HepG2 (cell line): ENCODE measurements at regions not wholly inside any gene's neighbourhood (a gene's known extent, or its start where the extent isn't known, plus 50 kb on each side); places are given as distances from the start of the nearest gene placed in this dataset.

Experiments
- ATAC-seq: fragments of 200-7000 bp; cut with Tn5 transposase; 3 replicates; pipeline ENCODE4 v1.9.1; 2020; ENCODE audit warnings: mild to moderate bottlenecking, moderate library complexity
- BruUV-seq: library from RNA; stranded (reverse); fragments of 400-500 nt; replicated peaks from 2 replicates; lab custom pipeline; 2021; lab: Mats Ljungman, UMichigan
- CTCF ChIA-PET: fragments of 300-600 bp; formaldehyde crosslinking; extraction: SDS; loops from one replicate; lab custom pipeline; 2021; ENCODE audit warnings: low total read pairs, inconsistent platforms, low intra/inter-chr PET ratio; lab: Yijun Ruan, JAX
- POLR2A ChIA-PET: fragments of 350-600 bp; sonication (Branson Sonifier 250); formaldehyde crosslinking; loops from one replicate; lab custom pipeline; 2020; ENCODE audit warnings: antibody characterized with exemption, inconsistent platforms; lab: Yijun Ruan, JAX
- DNase-seq: peaks from one replicate; pipeline ENCODE4 v3.0.0-alpha.2; 2015; ENCODE audit warnings: low spot score
- FAIRE-seq: peaks from 3 replicates; lab custom pipeline; 2011; peaks lifted over from hg19 to GRCh38; lab: Jason Lieb, UNC
- H2AFZ ChIP-seq: one replicate; pipeline ENCODE4 v1.6.1; 2011; ENCODE audit warnings: low read length, inconsistent platforms
- H3K27ac ChIP-seq: fragments of 300-600 bp; 3 replicates; pipeline ENCODE4 v1.8.0; 2011; ENCODE audit warnings: mixed run types, mild to moderate bottlenecking, mixed read lengths, low read length, inconsistent platforms; ENCODE audit not compliant: insufficient read depth; ENCODE audit errors: extremely low read length
- H3K27me3 ChIP-seq, 2 experiments: fragments of 200-600 bp in 1 of 2; 2 replicates in 1 of 2; 3 replicates in 1 of 2; pipeline versions ENCODE4 v1.6.0 to v1.8.0; 2011; ENCODE audit warnings: low read length in 2 of 2, mild to moderate bottlenecking in 2 of 2, moderate library complexity in 2 of 2, inconsistent platforms in 1 of 2; ENCODE audit not compliant: insufficient read depth in 2 of 2, control insufficient read depth in 1 of 2
- H3K36me3 ChIP-seq, 2 experiments: fragments of 200-600 bp in 1 of 2; replicated peaks in 1 of 2; 2 replicates in 1 of 2; 3 replicates in 1 of 2; pipeline versions ENCODE4 v1.5.1 to v1.8.0; 2011; ENCODE audit warnings: low read length in 2 of 2, inconsistent platforms in 1 of 2; ENCODE audit not compliant: insufficient read depth in 2 of 2, control insufficient read depth in 1 of 2
- H3K4me1 ChIP-seq: 2 replicates; pipeline ENCODE4 v1.5.1; 2012; ENCODE audit warnings: low read length, inconsistent platforms; ENCODE audit not compliant: insufficient read depth
- H3K4me2 ChIP-seq: 2 replicates; pipeline ENCODE4 v1.6.0; 2011; ENCODE audit warnings: low read depth, low read length, inconsistent platforms
- H3K4me3 ChIP-seq, 3 experiments: fragments of 200-600 bp in 1 of 3; sonication (generic), shearing (Covaris generic) in 1 of 3; replicated peaks in 1 of 3; 2 replicates each; pipeline ENCODE4 v1.5.1; 2011 to 2016; ENCODE audit warnings: low read length in 3 of 3, inconsistent platforms in 2 of 3, low read depth in 2 of 3, mild to moderate bottlenecking in 2 of 3, control low read depth in 1 of 3, mixed read lengths in 1 of 3; ENCODE audit not compliant: insufficient read depth in 1 of 3
- H3K79me2 ChIP-seq: one replicate; pipeline ENCODE4 v1.6.1; 2011; ENCODE audit warnings: low read length, inconsistent platforms; ENCODE audit not compliant: insufficient read depth
- H3K9ac ChIP-seq: 2 replicates; pipeline ENCODE4 v1.6.0; 2011; ENCODE audit warnings: mild to moderate bottlenecking, low read depth, low read length, inconsistent platforms; ENCODE audit not compliant: insufficient read depth
- H3K9me3 ChIP-seq: 2 replicates; pipeline ENCODE4 v1.5.1; 2012; ENCODE audit warnings: mild to moderate bottlenecking, low read length
- H4K20me1 ChIP-seq: 2 replicates; pipeline ENCODE4 v1.6.0; 2011; ENCODE audit warnings: inconsistent platforms, mild to moderate bottlenecking, low read length, moderate library complexity; ENCODE audit not compliant: insufficient read depth
- HHEX ChIP-seq: IDR thresholded peaks from 2 replicates; pipeline ENCODE4 v1.6.1; 2016; ENCODE audit warnings: control low read depth
- REL ChIP-seq: sonication (generic); formaldehyde crosslinking; conservative IDR thresholded peaks from 2 replicates; pipeline ENCODE4 v1.8.0; 2022; ENCODE audit warnings: mild to moderate bottlenecking, missing genetic modification reagents, moderate library complexity
- SOX5 ChIP-seq: IDR thresholded peaks from 2 replicates; pipeline ENCODE4 v1.6.1; 2016; ENCODE audit warnings: borderline replicate concordance
- ZNF629 ChIP-seq: sonication (generic); formaldehyde crosslinking; conservative IDR thresholded peaks from 2 replicates; pipeline ENCODE4 v1.5.0; 2020; ENCODE audit warnings: missing genetic modification reagents
- WGBS: methylation state at CpG from one replicate; pipeline ENCODE4 v1.1.6; 2017; ENCODE audit warnings: low lambda C conversion rate; 5-methylcytosine and 5-hydroxymethylcytosine counted together
- in situ Hi-C: cut with HindIII; loops from 2 replicates; pipeline ENCODE4 v1.10.0; 2017; ENCODE audit warnings: low pct_unique_long_range_greater_than_20kb; ENCODE audit not compliant: extremely low pct_ligation_motif_present
- intact Hi-C: fragments of 100-400 bp; cut with micrococcal nuclease; formaldehyde crosslinking; loops from one replicate; pipeline ENCODE4 v1.10.0; 2022; ENCODE audit not compliant: unreplicated experiment
- TF ChIP-seq, protein P1 (sequence below): sonication (generic); formaldehyde crosslinking; conservative IDR thresholded peaks from 2 replicates; pipeline ENCODE4 v1.8.0; 2022; ENCODE audit warnings: missing genetic modification reagents
- TF ChIP-seq, protein P2 (sequence below): sonication (generic); formaldehyde crosslinking; IDR thresholded peaks from 2 replicates; pipeline ENCODE4 v1.4.0; 2020; ENCODE audit warnings: missing genetic modification reagents

DNA sequence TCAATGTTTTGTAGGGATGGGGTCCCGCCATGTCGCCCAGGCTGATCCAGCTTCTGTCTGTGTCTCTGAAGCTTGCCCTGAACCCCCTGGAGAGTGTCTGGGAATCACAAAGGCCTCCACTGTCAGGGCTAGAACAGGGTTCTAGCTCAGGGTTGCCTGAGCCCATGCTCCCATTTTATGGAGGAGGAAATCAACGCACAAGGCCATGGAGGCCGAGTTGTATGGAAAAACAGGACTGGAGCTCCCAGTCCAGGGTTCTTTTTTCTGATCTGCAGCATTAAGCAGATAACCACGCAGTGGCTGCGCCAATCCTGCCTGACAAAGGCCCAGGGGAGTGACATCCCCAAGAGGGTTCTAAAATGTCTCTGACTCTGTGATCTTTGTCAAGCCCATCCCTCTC lies 67.6 kb upstream of the NBPF3 start:
- POLR2A ChIA-PET: no interaction called here
- Histone ChIP-seq H3K9ac (no peak overlapping the region), H3K4me1 (peaks cover 14% of the 10 kb centered on the region), H3K79me2 (no peaks in the 10 kb centered on the region), H3K4me3 (no peak overlapping the region)
- FAIRE-seq: no peak
- TF ChIP-seq, protein P1, sequence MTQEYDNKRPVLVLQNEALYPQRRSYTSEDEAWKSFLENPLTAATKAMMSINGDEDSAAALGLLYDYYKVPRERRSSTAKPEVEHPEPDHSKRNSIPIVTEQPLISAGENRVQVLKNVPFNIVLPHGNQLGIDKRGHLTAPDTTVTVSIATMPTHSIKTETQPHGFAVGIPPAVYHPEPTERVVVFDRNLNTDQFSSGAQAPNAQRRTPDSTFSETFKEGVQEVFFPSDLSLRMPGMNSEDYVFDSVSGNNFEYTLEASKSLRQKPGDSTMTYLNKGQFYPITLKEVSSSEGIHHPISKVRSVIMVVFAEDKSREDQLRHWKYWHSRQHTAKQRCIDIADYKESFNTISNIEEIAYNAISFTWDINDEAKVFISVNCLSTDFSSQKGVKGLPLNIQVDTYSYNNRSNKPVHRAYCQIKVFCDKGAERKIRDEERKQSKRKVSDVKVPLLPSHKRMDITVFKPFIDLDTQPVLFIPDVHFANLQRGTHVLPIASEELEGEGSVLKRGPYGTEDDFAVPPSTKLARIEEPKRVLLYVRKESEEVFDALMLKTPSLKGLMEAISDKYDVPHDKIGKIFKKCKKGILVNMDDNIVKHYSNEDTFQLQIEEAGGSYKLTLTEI (CRISPR knock-in tag): no peak
- TF ChIP-seq SOX5 (CRISPR knock-in tag) (no peak), HHEX (CRISPR knock-in tag) (no peak), REL (no peak), ZNF629 (CRISPR knock-in tag) (peak; percentile 64)
- TF ChIP-seq, protein P2, sequence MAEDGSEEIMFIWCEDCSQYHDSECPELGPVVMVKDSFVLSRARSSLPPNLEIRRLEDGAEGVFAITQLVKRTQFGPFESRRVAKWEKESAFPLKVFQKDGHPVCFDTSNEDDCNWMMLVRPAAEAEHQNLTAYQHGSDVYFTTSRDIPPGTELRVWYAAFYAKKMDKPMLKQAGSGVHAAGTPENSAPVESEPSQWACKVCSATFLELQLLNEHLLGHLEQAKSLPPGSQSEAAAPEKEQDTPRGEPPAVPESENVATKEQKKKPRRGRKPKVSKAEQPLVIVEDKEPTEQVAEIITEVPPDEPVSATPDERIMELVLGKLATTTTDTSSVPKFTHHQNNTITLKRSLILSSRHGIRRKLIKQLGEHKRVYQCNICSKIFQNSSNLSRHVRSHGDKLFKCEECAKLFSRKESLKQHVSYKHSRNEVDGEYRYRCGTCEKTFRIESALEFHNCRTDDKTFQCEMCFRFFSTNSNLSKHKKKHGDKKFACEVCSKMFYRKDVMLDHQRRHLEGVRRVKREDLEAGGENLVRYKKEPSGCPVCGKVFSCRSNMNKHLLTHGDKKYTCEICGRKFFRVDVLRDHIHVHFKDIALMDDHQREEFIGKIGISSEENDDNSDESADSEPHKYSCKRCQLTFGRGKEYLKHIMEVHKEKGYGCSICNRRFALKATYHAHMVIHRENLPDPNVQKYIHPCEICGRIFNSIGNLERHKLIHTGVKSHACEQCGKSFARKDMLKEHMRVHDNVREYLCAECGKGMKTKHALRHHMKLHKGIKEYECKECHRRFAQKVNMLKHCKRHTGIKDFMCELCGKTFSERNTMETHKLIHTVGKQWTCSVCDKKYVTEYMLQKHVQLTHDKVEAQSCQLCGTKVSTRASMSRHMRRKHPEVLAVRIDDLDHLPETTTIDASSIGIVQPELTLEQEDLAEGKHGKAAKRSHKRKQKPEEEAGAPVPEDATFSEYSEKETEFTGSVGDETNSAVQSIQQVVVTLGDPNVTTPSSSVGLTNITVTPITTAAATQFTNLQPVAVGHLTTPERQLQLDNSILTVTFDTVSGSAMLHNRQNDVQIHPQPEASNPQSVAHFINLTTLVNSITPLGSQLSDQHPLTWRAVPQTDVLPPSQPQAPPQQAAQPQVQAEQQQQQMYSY (CRISPR knock-in tag): peak; percentile 50; the same call in 1 of the 2 replicates
- TF ChIP-seq, all 625 proteins: peak for 2
- Histone ChIP-seq H3K9me3 (no peaks in the 10 kb centered on the region), H3K36me3 (no peaks in the 10 kb centered on the region), H4K20me1 (no peaks in the 10 kb centered on the region), H3K27me3 (no peaks in the 10 kb centered on the region), H3K27ac (no peak overlapping the region), H2AFZ (no peak overlapping the region), H3K4me2 (no peak overlapping the region)
- ATAC-seq (no peak), DNase-seq (no peak)
- intact Hi-C loops: no loop called here
- in situ Hi-C loops: loop anchor here (5.0 to 10.0 kb wide), 2 partner anchors 120 to 202 kb away; no protein-coding TSS in a partner anchor
- CTCF ChIA-PET: no interaction called here
- BruUV-seq: no TSS peak
- WGBS: 100% methylated on average over 2 of the region's 6 CpGs
